ENCODE measurements at regions not wholly inside any gene's neighbourhood (a gene's known extent, or its start where the extent isn't known, plus 50 kb on each side); places are given as distances from the start of the nearest gene placed in this dataset.
"Not testable (repeated sequence)": the region's sequence is repeated elsewhere in the genome, so short reads cannot be mapped to it uniquely, and the experiment has no call there.

DNA sequence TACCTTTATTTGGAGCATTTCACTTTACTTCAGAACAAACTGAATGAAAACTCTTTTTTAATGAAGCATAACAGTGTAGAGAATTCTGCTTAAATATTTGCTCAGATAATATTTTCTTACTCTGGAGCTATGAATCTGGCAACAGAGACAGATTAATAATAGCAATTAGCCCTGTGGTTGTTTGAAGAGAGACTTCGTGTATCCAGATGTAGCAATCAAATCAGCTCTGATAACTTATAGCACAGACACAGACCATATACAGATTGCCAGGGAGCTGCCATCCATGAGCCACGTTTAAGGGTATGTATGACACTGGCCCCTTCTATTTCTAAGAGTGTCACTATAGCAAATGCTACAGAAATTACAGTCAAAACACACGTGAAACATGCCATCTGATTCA is 146.6 kb downstream of the EXOC5 start:
- H2BK5ac ChIP-seq (ENCODE audit: low read length) = no peak overlapping the region
- no CpG with 5 or more reads among the region's 3 CpGs for WGBS, 2 donors (ENCODE audit: extremely low coverage in 2 of 2, insufficient read length in 2 of 2, insufficient replicate concordance in 1 of 2)
- no peak overlapping the region for H2BK12ac ChIP-seq (ENCODE audit: low read length)
- no peaks in the 10 kb centered on the region for H3K9me3 ChIP-seq (replicated peaks in 1 of 2; ENCODE audit: control insufficient read depth in 2 of 2, insufficient read depth in 1 of 2, low read depth in 1 of 2, low read length in 2 of 2)
- no peaks in the 10 kb centered on the region for H3K4me1 ChIP-seq (ENCODE audit: control insufficient read depth in 2 of 2, insufficient read depth in 1 of 2, low read depth in 1 of 2, low read length in 2 of 2)
- H2BK15ac ChIP-seq (ENCODE audit: low read length) = no peak overlapping the region
- no peak overlapping the region for H2AK5ac ChIP-seq (ENCODE audit: low read depth, low read length)
- H4K8ac ChIP-seq (ENCODE audit: low read depth, low read length) = no peak overlapping the region
- H3K36me3 ChIP-seq (replicated peaks in 1 of 2; ENCODE audit: control insufficient read depth in 2 of 2, insufficient read depth in 2 of 2, low read length in 2 of 2) = no peaks in the 10 kb centered on the region
- no peak overlapping the region for H3K27ac ChIP-seq (replicated peaks; ENCODE audit: low read length)
- DNase-seq (ENCODE audit: low spot score) = no peak
- H3K4ac ChIP-seq (ENCODE audit: low read length) = no peak overlapping the region
- peaks cover 0 to 5% (median 0%) of the 10 kb centered on the region in 3 experiments for H3K27me3 ChIP-seq (ENCODE audit: control insufficient read depth in 3 of 3, insufficient read depth in 3 of 3, low read depth in 1 of 3, low read length in 3 of 3)
- H4K91ac ChIP-seq (ENCODE audit: low read depth, low read length, poor library complexity) = no peak overlapping the region
- no peak overlapping the region for H2AFZ ChIP-seq (ENCODE audit: low read length)
- no peak overlapping the region for H3K4me3 ChIP-seq (ENCODE audit: low read length in 2 of 2)
- H3K79me1 ChIP-seq (ENCODE audit: low read depth, low read length) = no peaks in the 10 kb centered on the region
- H3K14ac ChIP-seq (ENCODE audit: low read length) = no peak overlapping the region
- H3K23ac ChIP-seq (ENCODE audit: low read depth, low read length, poor library complexity) = no peak overlapping the region
- H2BK120ac ChIP-seq (ENCODE audit: low read depth, low read length) = no peak overlapping the region
- H3K9ac ChIP-seq (ENCODE audit: low read depth, low read length, poor library complexity) = no peak overlapping the region
- H3K4me2 ChIP-seq (ENCODE audit: insufficient read depth, low read length, poor library complexity, severe bottlenecking) = no peak overlapping the region
- H3K18ac ChIP-seq (ENCODE audit: low read length) = no peak overlapping the region

DNA sequence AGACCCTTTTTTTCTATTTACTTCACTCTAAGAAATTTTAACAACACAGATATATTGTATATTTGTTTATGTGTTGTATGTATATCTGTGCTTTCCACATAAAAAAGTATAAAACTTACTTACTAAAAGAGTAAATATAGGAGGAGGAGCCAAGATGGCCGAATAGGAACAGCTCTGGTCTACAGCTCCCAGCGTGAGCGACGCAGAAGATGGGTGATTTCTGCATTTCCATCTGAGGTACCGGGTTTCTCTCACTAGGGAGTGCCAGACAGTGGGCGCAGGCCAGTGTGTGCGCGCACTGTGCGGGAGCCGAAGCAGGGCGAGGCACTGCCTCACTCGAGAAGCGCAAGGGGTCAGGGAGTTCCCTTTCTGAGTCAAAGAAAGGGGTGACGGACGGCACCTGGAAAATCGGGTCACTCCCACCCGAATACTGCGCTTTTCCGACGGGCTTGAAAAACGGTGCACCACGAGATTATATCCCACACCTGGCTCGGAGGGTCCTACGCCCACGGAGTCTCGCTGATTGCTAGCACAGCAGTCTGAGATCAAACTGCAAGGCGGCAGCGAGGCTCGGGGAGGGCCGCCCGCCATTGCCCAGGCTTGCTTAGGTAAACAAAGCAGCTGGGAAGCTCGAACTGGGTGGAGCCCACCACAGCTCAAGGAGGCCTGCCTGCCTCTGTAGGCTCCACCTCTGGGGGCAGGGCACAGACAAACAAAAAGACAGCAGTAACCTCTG is 156.5 kb downstream of the EXOC5 start:
- WGBS, 2 donors (ENCODE audit: extremely low coverage in 2 of 2, insufficient read length in 2 of 2, insufficient replicate concordance in 1 of 2) = no CpG with 5 or more reads among the region's 32 CpGs
- not testable (repeated sequence) for H2BK5ac ChIP-seq (ENCODE audit: low read length); H4K8ac ChIP-seq (ENCODE audit: low read depth, low read length); H3K27ac ChIP-seq (replicated peaks; ENCODE audit: low read length); H3K9me3 ChIP-seq (replicated peaks in 1 of 2; ENCODE audit: control insufficient read depth in 2 of 2, insufficient read depth in 1 of 2, low read depth in 1 of 2, low read length in 2 of 2); DNase-seq (ENCODE audit: low spot score); H3K23ac ChIP-seq (ENCODE audit: low read depth, low read length, poor library complexity); H3K9ac ChIP-seq (ENCODE audit: low read depth, low read length, poor library complexity); H3K14ac ChIP-seq (ENCODE audit: low read length); H2BK12ac ChIP-seq (ENCODE audit: low read length); H3K36me3 ChIP-seq (replicated peaks in 1 of 2; ENCODE audit: control insufficient read depth in 2 of 2, insufficient read depth in 2 of 2, low read length in 2 of 2); H2BK15ac ChIP-seq (ENCODE audit: low read length); H2BK120ac ChIP-seq (ENCODE audit: low read depth, low read length); H3K18ac ChIP-seq (ENCODE audit: low read length); H3K4ac ChIP-seq (ENCODE audit: low read length); H3K4me1 ChIP-seq (ENCODE audit: control insufficient read depth in 2 of 2, insufficient read depth in 1 of 2, low read depth in 1 of 2, low read length in 2 of 2); H2AK5ac ChIP-seq (ENCODE audit: low read depth, low read length); H3K4me2 ChIP-seq (ENCODE audit: insufficient read depth, low read length, poor library complexity, severe bottlenecking); H3K79me1 ChIP-seq (ENCODE audit: low read depth, low read length); H4K91ac ChIP-seq (ENCODE audit: low read depth, low read length, poor library complexity); H3K27me3 ChIP-seq (ENCODE audit: control insufficient read depth in 3 of 3, insufficient read depth in 3 of 3, low read depth in 1 of 3, low read length in 3 of 3)
- H3K4me3 ChIP-seq (ENCODE audit: low read length in 2 of 2) = peak overlapping the region in 1 of 2 donors; percentile 33
- H2AFZ ChIP-seq (ENCODE audit: low read length) = peak overlapping the region; percentile 29

DNA sequence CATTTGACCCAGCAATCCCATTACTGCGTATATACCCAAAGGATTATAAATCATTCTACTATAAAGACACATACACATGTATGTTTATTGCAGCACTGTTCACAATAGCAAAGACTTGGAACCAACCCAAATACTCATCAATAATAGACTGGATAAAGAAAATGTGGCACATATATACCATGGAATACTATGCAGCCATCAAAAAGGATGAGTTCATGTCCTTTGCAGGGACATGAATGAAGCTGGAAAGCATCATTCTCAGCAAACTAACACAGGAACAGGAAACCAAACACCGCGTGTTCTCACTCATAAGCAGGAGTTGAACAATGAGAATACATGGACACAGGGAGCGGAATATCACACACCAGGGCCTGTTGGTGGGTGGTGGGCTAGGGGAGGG is 158.3 kb downstream of the EXOC5 start:
- H2BK5ac ChIP-seq (ENCODE audit: low read length); H3K14ac ChIP-seq (ENCODE audit: low read length); DNase-seq (ENCODE audit: low spot score): not testable (repeated sequence)

GRCh38 chr14:57091030-57091608 is 177.6 kb downstream of the EXOC5 start:
- DNase-seq (ENCODE audit: low spot score) = no peak
- H2BK15ac ChIP-seq (ENCODE audit: low read length) = no peak overlapping the region

More for the DNA sequence above, 158.3 kb downstream of the EXOC5 start:
- H3K4ac ChIP-seq (ENCODE audit: low read length); H3K9ac ChIP-seq (ENCODE audit: low read depth, low read length, poor library complexity); H3K4me3 ChIP-seq (ENCODE audit: low read length in 2 of 2); H3K27me3 ChIP-seq (ENCODE audit: control insufficient read depth in 3 of 3, insufficient read depth in 3 of 3, low read depth in 1 of 3, low read length in 3 of 3); H4K8ac ChIP-seq (ENCODE audit: low read depth, low read length); H4K91ac ChIP-seq (ENCODE audit: low read depth, low read length, poor library complexity); H2BK15ac ChIP-seq (ENCODE audit: low read length); H2BK120ac ChIP-seq (ENCODE audit: low read depth, low read length); H2AFZ ChIP-seq (ENCODE audit: low read length); H3K23ac ChIP-seq (ENCODE audit: low read depth, low read length, poor library complexity); H3K4me1 ChIP-seq (ENCODE audit: control insufficient read depth in 2 of 2, insufficient read depth in 1 of 2, low read depth in 1 of 2, low read length in 2 of 2); H3K36me3 ChIP-seq (replicated peaks in 1 of 2; ENCODE audit: control insufficient read depth in 2 of 2, insufficient read depth in 2 of 2, low read length in 2 of 2); H3K79me1 ChIP-seq (ENCODE audit: low read depth, low read length); H3K4me2 ChIP-seq (ENCODE audit: insufficient read depth, low read length, poor library complexity, severe bottlenecking); H2BK12ac ChIP-seq (ENCODE audit: low read length); H3K9me3 ChIP-seq (replicated peaks in 1 of 2; ENCODE audit: control insufficient read depth in 2 of 2, insufficient read depth in 1 of 2, low read depth in 1 of 2, low read length in 2 of 2); H2AK5ac ChIP-seq (ENCODE audit: low read depth, low read length); H3K27ac ChIP-seq (replicated peaks; ENCODE audit: low read length); H3K18ac ChIP-seq (ENCODE audit: low read length): not testable (repeated sequence)
- no CpG with 5 or more reads among the region's 4 CpGs for whole genome bisulfite sequencing, 2 donors (ENCODE audit: extremely low coverage in 2 of 2, insufficient read length in 2 of 2, insufficient replicate concordance in 1 of 2)

More at GRCh38 chr14:57091030-57091608, 177.6 kb downstream of the EXOC5 start:
- Histone ChIP-seq H2BK5ac (ENCODE audit: low read length) (no peak overlapping the region), H3K36me3 (replicated peaks in 1 of 2; ENCODE audit: control insufficient read depth in 2 of 2, insufficient read depth in 2 of 2, low read length in 2 of 2) (no peaks in the 10 kb centered on the region), H3K18ac (ENCODE audit: low read length) (no peak overlapping the region), H3K4me2 (ENCODE audit: insufficient read depth, low read length, poor library complexity, severe bottlenecking) (no peak overlapping the region), H2BK12ac (ENCODE audit: low read length) (no peak overlapping the region), H3K9me3 (replicated peaks in 1 of 2; ENCODE audit: control insufficient read depth in 2 of 2, insufficient read depth in 1 of 2, low read depth in 1 of 2, low read length in 2 of 2) (no peaks in the 10 kb centered on the region), H3K23ac (ENCODE audit: low read depth, low read length, poor library complexity) (no peak overlapping the region), H4K8ac (ENCODE audit: low read depth, low read length) (no peak overlapping the region), H2AK5ac (ENCODE audit: low read depth, low read length) (no peak overlapping the region), H3K14ac (ENCODE audit: low read length) (no peak overlapping the region), H3K27me3 (ENCODE audit: control insufficient read depth in 3 of 3, insufficient read depth in 3 of 3, low read depth in 1 of 3, low read length in 3 of 3) (no peaks in the 10 kb centered on the region), H3K79me1 (ENCODE audit: low read depth, low read length) (no peaks in the 10 kb centered on the region), H3K4ac (ENCODE audit: low read length) (no peak overlapping the region), H4K91ac (ENCODE audit: low read depth, low read length, poor library complexity) (no peak overlapping the region), H3K4me1 (ENCODE audit: control insufficient read depth in 2 of 2, insufficient read depth in 1 of 2, low read depth in 1 of 2, low read length in 2 of 2) (no peaks in the 10 kb centered on the region), H3K9ac (ENCODE audit: low read depth, low read length, poor library complexity) (no peak overlapping the region), H3K4me3 (ENCODE audit: low read length in 2 of 2) (no peak overlapping the region), H2AFZ (ENCODE audit: low read length) (no peak overlapping the region), H3K27ac (replicated peaks; ENCODE audit: low read length) (no peak overlapping the region), H2BK120ac (ENCODE audit: low read depth, low read length) (no peak overlapping the region)
- WGBS, 2 donors (ENCODE audit: extremely low coverage in 2 of 2, insufficient read length in 2 of 2, insufficient replicate concordance in 1 of 2) = no CpG with 5 or more reads among the region's 13 CpGs
